HG03378 (cell line): ENCODE measurements at regions not wholly inside any gene's neighbourhood (a gene's known extent, or its start where the extent isn't known, plus 50 kb on each side); places are given as distances from the start of the nearest gene placed in this dataset.

Experiments used
- ATAC-seq: cut with Tn5 transposase; IDR thresholded peaks from one replicate; pipeline ENCODE4 v1.9.1; 2021; ENCODE audit warnings: mild to moderate bottlenecking, moderate library complexity; ENCODE audit not compliant: unreplicated experiment

GRCh38 chr18:40738321-40738880 lies 1216.6 kb upstream of the PIK3C3 start:
- ATAC-seq = no peak

- ATAC-seq = no peak
These were observed 1246.3 kb upstream of the PIK3C3 start for GRCh38 chr18:40708726-40709125.

DNA sequence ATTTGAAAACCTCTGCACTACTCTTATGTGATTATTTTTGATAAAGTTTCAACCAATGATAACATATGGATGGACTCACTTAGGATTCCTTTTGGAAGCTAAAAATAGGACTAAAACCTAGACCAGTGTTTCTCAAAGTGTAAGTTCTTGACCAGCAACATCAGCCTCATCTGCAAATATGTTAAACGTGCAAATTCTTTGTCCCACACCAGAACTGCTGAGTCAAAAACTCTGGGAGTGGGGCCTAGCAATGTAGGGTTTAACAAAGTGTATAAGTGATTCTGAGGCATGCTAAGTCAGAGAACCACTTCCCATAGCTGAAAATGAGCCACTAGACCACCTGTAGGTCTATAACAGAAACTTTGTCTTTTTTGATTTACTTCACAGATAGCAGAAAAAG lies 1247.2 kb upstream of the PIK3C3 start:
- no peak for ATAC-seq

GRCh38 chr18:40698129-40698528 lies 1256.9 kb upstream of the PIK3C3 start:
- no peak for ATAC-seq

DNA sequence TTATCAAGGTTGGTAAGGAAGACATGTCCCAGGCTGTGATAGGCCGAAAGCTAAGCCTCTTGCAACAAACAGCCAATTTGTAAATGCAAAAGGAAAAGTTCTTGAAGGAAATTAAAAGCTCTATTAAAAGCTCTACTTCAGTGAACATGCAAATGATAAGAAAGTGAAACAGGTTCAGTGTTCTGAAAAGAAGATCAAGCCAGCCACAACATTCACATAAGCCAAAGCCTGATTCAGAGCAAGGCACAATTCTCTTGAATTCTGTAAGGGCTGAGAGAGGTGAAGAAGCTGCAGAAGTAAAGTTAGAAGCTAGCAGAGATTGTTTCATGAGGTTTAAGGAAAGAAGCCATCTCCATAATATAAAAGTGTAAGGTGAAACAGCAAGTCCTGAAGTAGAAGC lies 1259.5 kb upstream of the PIK3C3 start:
- no peak for ATAC-seq

DNA sequence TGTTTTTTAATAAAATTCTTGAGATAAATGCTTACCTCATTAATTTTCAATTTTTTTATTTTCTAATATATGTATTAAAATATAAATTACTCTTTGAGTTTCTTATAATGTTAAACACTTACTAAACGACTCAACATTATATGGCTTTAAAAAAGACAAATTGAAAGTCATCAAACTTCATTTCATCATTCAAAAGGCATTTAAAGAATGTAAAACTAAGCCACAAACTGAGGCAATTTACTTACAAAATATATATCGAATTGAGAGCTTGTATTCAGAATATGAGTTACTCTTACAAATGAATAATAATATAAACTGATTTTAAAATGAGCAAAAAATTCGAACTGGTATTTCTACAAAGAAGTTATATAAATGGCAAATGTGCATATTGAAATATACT lies 1262.2 kb upstream of the PIK3C3 start:
- ATAC-seq = no peak

DNA sequence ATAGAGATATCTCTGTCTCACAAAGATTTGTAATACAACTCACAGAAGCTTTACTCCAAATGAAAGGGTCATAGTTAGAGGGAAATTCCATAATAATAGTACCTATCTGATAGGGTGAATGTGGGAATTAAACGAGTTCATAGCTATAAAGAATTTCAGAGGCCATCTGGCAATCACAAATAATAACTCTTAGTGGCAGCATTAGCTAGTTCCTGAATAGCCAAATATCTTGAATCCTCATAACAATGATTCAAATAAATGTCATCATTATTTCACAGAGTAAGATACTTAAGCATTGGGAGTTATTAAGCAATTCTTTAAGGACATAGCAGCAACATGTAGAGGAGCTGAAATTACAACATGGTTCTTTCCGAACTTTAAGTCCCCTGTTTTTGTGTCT lies 1265.0 kb upstream of the PIK3C3 start:
- ATAC-seq = no peak

DNA sequence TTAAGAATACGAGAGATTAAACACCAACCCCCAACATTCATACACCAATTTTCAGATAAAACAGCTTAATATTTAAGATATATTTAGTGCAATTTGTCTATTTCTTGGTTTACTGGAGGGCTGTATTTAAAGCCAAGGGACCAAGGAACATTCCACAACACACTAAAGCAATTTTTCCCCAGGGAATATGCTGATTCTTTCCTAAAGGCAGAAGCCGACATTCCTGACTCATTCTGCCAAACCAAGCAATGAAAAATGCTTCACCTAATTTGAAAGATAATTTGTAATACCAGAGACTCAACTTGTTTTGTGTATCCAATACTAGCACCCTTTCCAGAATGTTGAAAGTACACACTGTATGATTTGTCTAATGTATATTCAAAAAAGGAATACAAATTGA lies 1267.6 kb upstream of the PIK3C3 start:
- no peak for ATAC-seq

GRCh38 chr18:40686836-40687235 lies 1268.2 kb upstream of the PIK3C3 start:
- ATAC-seq = no peak

DNA sequence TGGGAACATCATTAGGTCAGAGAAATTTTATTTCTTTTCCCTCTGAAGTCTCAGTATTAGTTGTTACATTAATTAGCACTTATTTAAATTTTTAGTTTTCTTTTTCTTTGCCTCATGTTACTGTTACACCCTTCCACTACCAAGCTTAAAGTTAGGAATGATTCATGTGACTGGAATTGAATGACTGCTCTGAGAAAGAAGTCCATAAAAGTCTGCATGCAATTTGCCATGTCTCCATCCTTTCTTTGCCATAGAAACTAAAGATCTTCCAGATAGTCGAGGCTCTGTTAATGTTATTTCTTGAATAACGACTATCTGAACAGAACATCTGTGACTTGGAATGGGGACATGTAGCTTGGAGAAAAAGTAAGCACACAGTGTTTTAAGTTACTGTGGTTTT lies 1269.8 kb upstream of the PIK3C3 start:
- ATAC-seq = no peak

DNA sequence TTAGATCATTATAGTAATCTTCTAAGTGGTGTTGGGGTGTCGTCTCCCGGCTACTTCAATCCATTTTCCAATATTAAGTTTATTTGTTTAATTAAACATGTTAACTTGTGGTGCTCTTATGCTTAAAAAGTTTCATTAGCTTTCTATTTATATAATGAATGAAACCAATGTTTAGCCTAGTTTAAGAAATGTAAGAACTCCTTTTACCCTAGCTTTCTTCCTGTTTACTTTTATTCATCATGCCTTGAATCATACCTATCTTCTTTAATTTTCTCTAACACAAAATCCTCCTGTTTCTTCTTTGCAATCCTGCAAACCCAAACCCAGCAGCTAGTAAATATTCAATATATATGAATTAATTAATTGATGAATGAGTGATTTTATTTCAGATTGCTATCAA lies 1276.7 kb upstream of the PIK3C3 start:
- ATAC-seq = no peak

- ATAC-seq = no peak
These were observed 1278.4 kb upstream of the PIK3C3 start for GRCh38 chr18:40676668-40677067.

DNA sequence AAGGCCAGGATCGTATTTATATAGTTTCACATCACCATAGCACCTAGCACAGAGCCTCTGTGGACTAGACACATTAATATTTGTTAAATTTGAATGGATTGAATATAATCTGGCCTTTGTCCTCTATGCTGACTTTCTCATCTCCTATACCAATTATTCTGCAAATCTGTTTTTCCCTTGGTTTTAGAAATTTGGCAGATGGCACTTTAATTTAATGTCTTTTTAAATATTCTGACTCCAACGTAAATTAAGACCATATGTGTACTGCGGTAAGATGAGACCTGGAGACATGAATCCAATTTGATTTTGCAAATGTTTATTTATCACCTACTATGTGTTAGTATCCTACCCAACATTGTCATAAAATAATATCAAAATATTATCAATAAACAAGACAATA lies 1281.9 kb upstream of the PIK3C3 start:
- ATAC-seq = no peak

DNA sequence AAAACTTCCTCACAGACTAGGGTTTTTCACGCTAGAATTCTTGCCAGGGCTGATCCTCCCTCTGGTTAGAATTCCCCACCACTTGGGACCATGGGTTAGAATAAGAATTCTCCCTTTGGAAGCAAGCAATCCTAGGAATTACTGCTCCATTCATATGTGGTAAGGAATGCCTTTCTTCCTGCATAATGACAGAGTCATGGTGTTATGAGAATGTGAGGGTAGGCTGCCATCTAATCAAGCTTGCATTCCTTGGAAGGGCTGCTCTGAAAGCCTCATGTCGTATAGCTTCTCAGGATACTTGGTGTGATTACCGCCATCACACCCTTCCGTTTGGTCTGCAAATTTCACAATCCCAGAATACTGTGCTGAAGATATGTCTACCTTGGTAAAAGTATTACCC lies 1282.4 kb upstream of the PIK3C3 start:
- no peak for ATAC-seq

- ATAC-seq = no peak
These were observed 1284.2 kb upstream of the PIK3C3 start for GRCh38 chr18:40670668-40671375.

GRCh38 chr18:40662898-40663437 lies 1292.1 kb upstream of the PIK3C3 start:
- no peak for ATAC-seq

DNA sequence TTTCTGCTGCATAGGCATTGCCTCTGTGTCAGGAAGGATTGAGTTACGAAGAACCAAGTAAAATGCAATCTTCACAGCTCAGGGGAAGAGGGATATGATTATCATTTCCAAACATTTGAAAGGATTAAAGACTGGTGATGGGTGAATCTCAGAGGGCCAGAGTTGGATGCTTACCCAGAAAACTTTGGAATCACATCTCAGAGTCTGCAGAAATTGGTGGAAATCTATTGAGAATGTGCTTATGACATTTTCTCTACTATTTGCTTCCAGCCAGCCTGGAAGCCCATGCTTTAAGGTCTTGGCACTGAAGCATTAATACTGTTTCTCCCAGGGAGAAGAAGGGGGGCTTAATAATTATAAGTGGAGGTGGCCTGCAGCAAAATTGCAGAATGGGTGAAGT lies 1301.4 kb upstream of the PIK3C3 start:
- no peak for ATAC-seq

GRCh38 chr18:40652321-40652720 lies 1302.7 kb upstream of the PIK3C3 start:
- no peak for ATAC-seq

DNA sequence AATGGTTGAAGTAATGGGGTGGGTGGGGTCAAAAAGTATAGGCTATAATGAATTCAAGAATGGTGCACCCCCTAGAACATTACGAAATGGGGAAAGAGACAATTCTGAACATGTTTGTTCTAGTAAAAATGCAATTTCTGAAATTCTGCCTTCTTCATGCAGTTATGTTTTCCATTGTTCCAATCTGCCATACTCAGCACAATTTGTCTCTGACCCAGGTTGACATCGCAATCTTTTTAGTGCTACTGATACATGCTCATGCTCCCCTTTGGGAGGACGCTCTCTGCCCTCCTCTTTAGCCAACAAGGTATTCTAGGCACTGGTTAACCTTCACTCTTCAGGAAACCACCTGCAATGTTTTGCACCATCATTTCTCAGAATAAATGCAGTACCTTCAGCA lies 1303.9 kb upstream of the PIK3C3 start:
- ATAC-seq = no peak

GRCh38 chr18:40642692-40643229 lies 1312.3 kb upstream of the PIK3C3 start:
- ATAC-seq = no peak

GRCh38 chr18:40631319-40631718 lies 1323.7 kb upstream of the PIK3C3 start:
- no peak for ATAC-seq

- ATAC-seq = no peak
These were observed 1324.5 kb upstream of the PIK3C3 start for GRCh38 chr18:40630496-40630895.
